Fibroblast of the aortic adventitia (primary cell): ENCODE measurements at regions not wholly inside any gene's neighbourhood (a gene's known extent, or its start where the extent isn't known, plus 50 kb on each side); places are given as distances from the start of the nearest gene placed in this dataset.

Source experiments
- DNase-seq: peaks from one replicate; pipeline ENCODE4 v3.0.0-alpha.2; 2010; ENCODE audit warnings: low read depth
- H3K4me3 ChIP-seq: 2 replicates; pipeline ENCODE4 v1.5.1; 2011; ENCODE audit warnings: low read depth, mild to moderate bottlenecking, control low read depth, low read length, moderate library complexity
- CTCF ChIP-seq: IDR thresholded peaks from 2 replicates; pipeline ENCODE4 v1.5.1; 2011; ENCODE audit warnings: mild to moderate bottlenecking, low read length, control low read depth, inconsistent platforms; ENCODE audit not compliant: insufficient read depth

GRCh38 chr3:22568285-22568684 is 634.8 kb upstream of the UBE2E2 start:
- TF ChIP-seq CTCF, result no peak

GRCh38 chr3:22569570-22569969 is 633.6 kb upstream of the UBE2E2 start:
- no peak overlapping the region for H3K4me3 ChIP-seq
- no peak for TF ChIP-seq CTCF
- DNase-seq, result no peak

More at GRCh38 chr3:22568285-22568684, 634.8 kb upstream of the UBE2E2 start:
- H3K4me3 ChIP-seq, result no peak overlapping the region
- DNase-seq, result no peak

GRCh38 chr3:22581007-22581406 is 622.1 kb upstream of the UBE2E2 start:
- H3K4me3 ChIP-seq, result no peak overlapping the region
- DNase-seq, result no peak
- TF ChIP-seq CTCF, result no peak

- no peak for DNase-seq
- no peak overlapping the region for H3K4me3 ChIP-seq
- TF ChIP-seq CTCF, result no peak
Observed at GRCh38 chr3:22582266-22582665, 620.9 kb upstream of the UBE2E2 start.

- no peak overlapping the region for H3K4me3 ChIP-seq
- no peak for TF ChIP-seq CTCF
- no peak for DNase-seq
Observed at GRCh38 chr3:22585504-22585903, 617.6 kb upstream of the UBE2E2 start.

- no peak for DNase-seq
- TF ChIP-seq CTCF, result no peak
- H3K4me3 ChIP-seq, result no peak overlapping the region
Observed at GRCh38 chr3:22585911-22586310, 617.2 kb upstream of the UBE2E2 start.

GRCh38 chr3:22587446-22587845 is 615.7 kb upstream of the UBE2E2 start:
- DNase-seq, result no peak
- no peak overlapping the region for H3K4me3 ChIP-seq
- TF ChIP-seq CTCF, result no peak
